ENCODE measurements at regions not wholly inside any gene's neighbourhood (a gene's known extent, or its start where the extent isn't known, plus 50 kb on each side); places are given as distances from the start of the nearest gene placed in this dataset.

DNA sequence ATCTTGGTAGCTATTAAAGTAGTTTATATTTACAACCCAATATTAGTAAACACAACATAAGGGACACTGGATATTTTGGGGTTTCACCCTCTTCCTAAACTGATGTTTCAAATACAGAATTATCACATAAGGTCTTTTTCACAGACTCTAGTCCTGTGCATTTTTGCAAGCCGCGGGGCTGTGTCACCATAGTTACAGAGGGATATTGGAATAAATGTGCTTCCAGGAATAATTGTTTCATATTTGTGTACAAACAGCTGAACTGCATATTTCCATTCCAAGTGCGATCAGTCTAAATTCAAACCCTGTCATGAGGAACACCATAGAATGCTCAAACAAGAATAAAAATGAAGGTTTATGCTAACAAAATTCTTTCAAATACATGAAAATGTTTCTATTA is 762.5 kb upstream of the ARGLU1 start:
- intact Hi-C loops (cut with micrococcal nuclease), result no loop called here
- no peak for ATAC-seq
- BruUV-seq (replicated peaks), result no TSS peak

DNA sequence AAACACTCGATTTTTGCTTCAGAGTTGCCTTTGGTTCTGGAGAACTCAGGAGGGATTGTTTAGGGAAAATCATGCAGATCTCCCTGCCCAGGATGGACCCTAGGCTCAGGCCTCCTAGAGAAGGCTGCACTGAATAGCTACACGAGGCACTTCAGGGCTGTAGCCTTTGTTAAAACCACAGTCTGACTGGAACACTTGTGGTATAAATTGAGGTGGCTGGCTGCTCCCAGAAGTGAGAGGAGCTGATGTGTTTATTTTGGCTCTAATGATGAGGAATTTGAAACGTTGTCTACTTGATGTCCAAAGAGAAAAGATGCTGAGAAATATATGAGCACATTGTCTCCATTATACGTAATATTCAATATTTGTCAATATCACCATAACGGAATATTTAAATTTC is 762.1 kb upstream of the ARGLU1 start:
- H3K4me2 ChIP-seq (ENCODE audit: low read length), result no peak overlapping the region
- ChIA-PET RAD21 (ENCODE audit: low non-redundant PET in 1 of 2, low total read pairs in 2 of 2, uncharacterized antibody in 2 of 2, unreplicated experiment in 2 of 2) (no interaction called here), POLR2A (no interaction called here), CTCF (no interaction called here)
- H3K36me3 ChIP-seq (ENCODE audit: control insufficient read depth in 1 of 2, insufficient read depth in 2 of 2, low read length in 2 of 2), result no peaks in the 10 kb centered on the region
- no peaks in the 10 kb centered on the region for H3K9me2 ChIP-seq (ENCODE audit: insufficient read depth)
- H3K4me3 ChIP-seq (replicated peaks in 1 of 2; ENCODE audit: low read depth in 1 of 2, low read length in 2 of 2), result no peak overlapping the region
- intact Hi-C loops (cut with micrococcal nuclease), result no loop called here
- H3K79me2 ChIP-seq (ENCODE audit: insufficient read depth, low read length), result no peaks in the 10 kb centered on the region
- H3K9me3 ChIP-seq (ENCODE audit: control insufficient read depth in 1 of 2, insufficient read depth in 1 of 2, low read depth in 1 of 2, low read length in 2 of 2), result peaks cover 7% of the 10 kb centered on the region in 2 experiments; a peak in 3 of 4 replicates
- H3K4me1 ChIP-seq (ENCODE audit: control insufficient read depth in 1 of 2, insufficient read depth in 2 of 2, low read length in 2 of 2), result no peaks in the 10 kb centered on the region
- TF ChIP-seq EZH2 (IDR thresholded peaks at IDR 0.05) (no peak), SIN3A (IDR thresholded peaks at IDR 0.05; ENCODE audit: low read depth) (no peak), CBX3 (IDR thresholded peaks at IDR 0.05; ENCODE audit: low read depth) (no peak), CEBPB (IDR thresholded peaks at IDR 0.05; ENCODE audit: low read depth) (no peak), ZNF274 (IDR thresholded peaks at IDR 0.05; ENCODE audit: low read depth, low read length) (no peak), SP1 (IDR thresholded peaks at IDR 0.05; ENCODE audit: low read depth) (no peak), JUND (IDR thresholded peaks at IDR 0.05) (no peak), RAD21 (IDR thresholded peaks at IDR 0.05; ENCODE audit: low read depth) (no peak)
- TF ChIP-seq, protein P1, sequence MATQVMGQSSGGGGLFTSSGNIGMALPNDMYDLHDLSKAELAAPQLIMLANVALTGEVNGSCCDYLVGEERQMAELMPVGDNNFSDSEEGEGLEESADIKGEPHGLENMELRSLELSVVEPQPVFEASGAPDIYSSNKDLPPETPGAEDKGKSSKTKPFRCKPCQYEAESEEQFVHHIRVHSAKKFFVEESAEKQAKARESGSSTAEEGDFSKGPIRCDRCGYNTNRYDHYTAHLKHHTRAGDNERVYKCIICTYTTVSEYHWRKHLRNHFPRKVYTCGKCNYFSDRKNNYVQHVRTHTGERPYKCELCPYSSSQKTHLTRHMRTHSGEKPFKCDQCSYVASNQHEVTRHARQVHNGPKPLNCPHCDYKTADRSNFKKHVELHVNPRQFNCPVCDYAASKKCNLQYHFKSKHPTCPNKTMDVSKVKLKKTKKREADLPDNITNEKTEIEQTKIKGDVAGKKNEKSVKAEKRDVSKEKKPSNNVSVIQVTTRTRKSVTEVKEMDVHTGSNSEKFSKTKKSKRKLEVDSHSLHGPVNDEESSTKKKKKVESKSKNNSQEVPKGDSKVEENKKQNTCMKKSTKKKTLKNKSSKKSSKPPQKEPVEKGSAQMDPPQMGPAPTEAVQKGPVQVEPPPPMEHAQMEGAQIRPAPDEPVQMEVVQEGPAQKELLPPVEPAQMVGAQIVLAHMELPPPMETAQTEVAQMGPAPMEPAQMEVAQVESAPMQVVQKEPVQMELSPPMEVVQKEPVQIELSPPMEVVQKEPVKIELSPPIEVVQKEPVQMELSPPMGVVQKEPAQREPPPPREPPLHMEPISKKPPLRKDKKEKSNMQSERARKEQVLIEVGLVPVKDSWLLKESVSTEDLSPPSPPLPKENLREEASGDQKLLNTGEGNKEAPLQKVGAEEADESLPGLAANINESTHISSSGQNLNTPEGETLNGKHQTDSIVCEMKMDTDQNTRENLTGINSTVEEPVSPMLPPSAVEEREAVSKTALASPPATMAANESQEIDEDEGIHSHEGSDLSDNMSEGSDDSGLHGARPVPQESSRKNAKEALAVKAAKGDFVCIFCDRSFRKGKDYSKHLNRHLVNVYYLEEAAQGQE (IDR thresholded peaks at IDR 0.05; ENCODE audit: low read depth), result no peak
- H3K27me3 ChIP-seq (ENCODE audit: insufficient read depth, low read length), result no peaks in the 10 kb centered on the region
- H2AFZ ChIP-seq (ENCODE audit: low read depth, low read length, poor library complexity, severe bottlenecking), result no peak overlapping the region
- DNase-seq (ENCODE audit: low read depth, low spot score) (no peak), ATAC-seq (no peak)
- H3K9ac ChIP-seq (ENCODE audit: low read length), result no peak overlapping the region
- H3K27ac ChIP-seq (ENCODE audit: low read depth, low read length), result no peak overlapping the region
- no peaks in the 10 kb centered on the region for H4K20me1 ChIP-seq (ENCODE audit: insufficient read depth)
- no TSS peak for BruUV-seq (replicated peaks)

More for the DNA sequence above, 762.5 kb upstream of the ARGLU1 start:
- Histone ChIP-seq H3K36me3 (ENCODE audit: control insufficient read depth in 1 of 2, insufficient read depth in 2 of 2, low read length in 2 of 2) (no peaks in the 10 kb centered on the region), H3K4me1 (ENCODE audit: control insufficient read depth in 1 of 2, insufficient read depth in 2 of 2, low read length in 2 of 2) (no peaks in the 10 kb centered on the region), H3K9me3 (ENCODE audit: control insufficient read depth in 1 of 2, insufficient read depth in 1 of 2, low read depth in 1 of 2, low read length in 2 of 2) (peaks cover 7% of the 10 kb centered on the region in 2 experiments; a peak in 3 of 4 replicates), H3K9ac (ENCODE audit: low read length) (no peak overlapping the region), H3K79me2 (ENCODE audit: insufficient read depth, low read length) (no peaks in the 10 kb centered on the region), H3K9me2 (ENCODE audit: insufficient read depth) (no peaks in the 10 kb centered on the region), H3K27ac (ENCODE audit: low read depth, low read length) (no peak overlapping the region), H4K20me1 (ENCODE audit: insufficient read depth) (no peaks in the 10 kb centered on the region), H3K4me3 (replicated peaks in 1 of 2; ENCODE audit: low read depth in 1 of 2, low read length in 2 of 2) (no peak overlapping the region), H3K4me2 (ENCODE audit: low read length) (no peak overlapping the region), H3K27me3 (ENCODE audit: insufficient read depth, low read length) (no peaks in the 10 kb centered on the region), H2AFZ (ENCODE audit: low read depth, low read length, poor library complexity, severe bottlenecking) (no peak overlapping the region)
- no peak for TF ChIP-seq FOSL1 (IDR thresholded peaks at IDR 0.05; ENCODE audit: low read depth)
- POLR2A ChIA-PET, result no interaction called here
- CTCF ChIA-PET, result no interaction called here
- DNase-seq (ENCODE audit: low read depth, low spot score), result no peak
- RAD21 ChIA-PET (ENCODE audit: low non-redundant PET in 1 of 2, low total read pairs in 2 of 2, uncharacterized antibody in 2 of 2, unreplicated experiment in 2 of 2), result no interaction called here
